ENCODE measurements at regions not wholly inside any gene's neighbourhood (a gene's known extent, or its start where the extent isn't known, plus 50 kb on each side); places are given as distances from the start of the nearest gene placed in this dataset.

GRCh38 chr3:16741103-16741758, 136.0 kb upstream of the DAZL start:
- H3K36me3 Mint-ChIP-seq (ENCODE audit: low read depth) = no peaks in the 10 kb centered on the region

GRCh38 chr3:16741890-16742289, 136.7 kb upstream of the DAZL start:
- Mint-ChIP-seq H3K36me3 (ENCODE audit: low read depth) (no peaks in the 10 kb centered on the region), H3K9me3 (ENCODE audit: low read depth) (peaks cover 3% of the 10 kb centered on the region), H3K4me1 (peaks cover 12% of the 10 kb centered on the region), H3K27ac (no peak overlapping the region), H3K4me3 (no peak overlapping the region), H3K27me3 (peaks cover 2% of the 10 kb centered on the region)
- CTCF ChIA-PET = interaction anchor here (0.6 kb wide), 1 partner anchor 1719 kb away, joined by 3 read pairs; no protein-coding TSS in a partner anchor
- POLR2A ChIA-PET = interaction anchor here (0.6 kb wide), 1 partner anchor 8 kb away, joined by 3 read pairs; no protein-coding TSS in a partner anchor
- DNase-seq (peak; percentile 63), ATAC-seq (peak; percentile 84)
- intact Hi-C loops (cut with DNase I, micrococcal nuclease) = loop anchor here (2.0 to 5.0 kb wide), 4 partner anchors 49 to 410 kb away; no protein-coding TSS in a partner anchor

More at GRCh38 chr3:16741103-16741758, 136.0 kb upstream of the DAZL start:
- H3K27me3 Mint-ChIP-seq = peaks cover 2% of the 10 kb centered on the region
- CTCF ChIA-PET = interaction anchor here (1.1 kb wide), 1 partner anchor 141 kb away, joined by 3 read pairs; no protein-coding TSS in a partner anchor
- H3K9me3 Mint-ChIP-seq (ENCODE audit: low read depth) = peaks cover 3% of the 10 kb centered on the region
- peak; percentile 79 for ATAC-seq
- POLR2A ChIA-PET = interaction anchor here (0.6 kb wide), 1 partner anchor 8 kb away, joined by 3 read pairs; no protein-coding TSS in a partner anchor
- intact Hi-C loops (cut with DNase I, micrococcal nuclease) = loop anchor here (5.0 kb wide), 3 partner anchors 144 to 411 kb away; no protein-coding TSS in a partner anchor
- H3K4me3 Mint-ChIP-seq = no peak overlapping the region
- H3K27ac Mint-ChIP-seq = no peak overlapping the region
- H3K4me1 Mint-ChIP-seq = peaks cover 12% of the 10 kb centered on the region
- peak; percentile 65 for DNase-seq

GRCh38 chr3:16743276-16743675, 138.1 kb upstream of the DAZL start:
- peaks cover 3% of the 10 kb centered on the region for H3K9me3 Mint-ChIP-seq (ENCODE audit: low read depth)
- H3K27me3 Mint-ChIP-seq = peaks cover 2% of the 10 kb centered on the region
- no peaks in the 10 kb centered on the region for H3K36me3 Mint-ChIP-seq (ENCODE audit: low read depth)
- H3K4me1 Mint-ChIP-seq = peaks cover 12% of the 10 kb centered on the region
- POLR2A ChIA-PET = no interaction called here
- no peak overlapping the region for H3K27ac Mint-ChIP-seq
- ATAC-seq (no peak), DNase-seq (no peak)
- intact Hi-C loops (cut with DNase I, micrococcal nuclease) = loop anchor here (2.0 to 5.0 kb wide), 4 partner anchors 48 to 409 kb away; no protein-coding TSS in a partner anchor
- H3K4me3 Mint-ChIP-seq = no peak overlapping the region
- CTCF ChIA-PET = no interaction called here

DNA sequence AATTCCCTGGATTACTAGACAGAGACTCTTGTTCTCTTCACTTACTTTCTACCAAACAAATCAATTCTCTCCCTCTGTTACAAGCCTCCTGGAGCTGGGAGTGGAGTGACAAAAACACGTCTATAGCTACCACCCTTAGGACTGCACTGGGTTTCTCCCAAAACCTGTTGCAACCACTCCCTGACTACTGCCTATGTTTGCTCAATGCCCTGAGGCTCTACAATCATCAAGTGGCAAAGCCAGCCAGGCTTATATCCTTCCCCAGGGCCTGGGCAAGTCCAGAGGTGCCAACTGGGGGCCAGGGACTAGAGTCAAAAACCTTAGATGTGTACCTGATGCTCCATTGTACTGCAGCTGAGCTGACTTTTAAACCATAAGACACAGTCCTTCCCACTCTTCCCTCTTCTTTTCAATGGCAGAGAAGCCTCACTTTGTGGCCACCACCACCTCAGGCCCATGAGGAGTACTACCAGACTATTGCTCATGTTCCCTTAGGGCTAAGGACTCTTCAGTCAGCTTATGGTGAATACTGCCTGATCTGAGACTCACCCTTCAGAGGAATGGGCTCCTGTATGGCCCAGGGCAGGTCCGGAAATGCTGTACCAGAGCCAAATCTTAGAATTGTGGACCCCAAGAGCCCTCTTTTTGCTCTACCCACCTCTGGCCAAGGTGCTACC, 125.4 kb upstream of the PLCL2 start:
- intact Hi-C loops (cut with DNase I, micrococcal nuclease) = no loop called here
- ChIA-PET CTCF (no interaction called here), POLR2A (no interaction called here)
- no peaks in the 10 kb centered on the region for H3K27me3 Mint-ChIP-seq
- DNase-seq (no peak), ATAC-seq (no peak)
- H3K36me3 Mint-ChIP-seq (ENCODE audit: low read depth) = no peaks in the 10 kb centered on the region
- H3K27ac Mint-ChIP-seq = no peak overlapping the region
- peaks cover 2% of the 10 kb centered on the region for H3K9me3 Mint-ChIP-seq (ENCODE audit: low read depth)
- H3K4me3 Mint-ChIP-seq = no peak overlapping the region
- no peaks in the 10 kb centered on the region for H3K4me1 Mint-ChIP-seq

DNA sequence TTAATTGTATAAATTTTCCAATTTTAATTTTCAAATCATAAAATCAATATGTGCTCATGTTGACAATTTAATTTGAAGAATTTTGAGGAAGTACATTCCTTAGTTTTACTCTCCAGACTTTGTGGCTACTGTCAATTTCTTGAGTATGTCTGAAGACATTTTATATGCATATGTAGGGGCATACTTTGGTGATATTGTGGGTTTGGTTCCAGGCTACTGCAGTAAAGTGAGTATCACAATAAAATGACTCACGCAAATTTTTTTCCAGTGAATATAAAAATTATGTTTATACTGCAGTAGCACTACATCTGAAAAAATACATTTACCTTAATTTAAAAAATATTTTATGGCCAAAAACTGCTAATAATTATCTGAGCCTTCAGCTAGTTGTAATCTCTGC, 123.2 kb upstream of the PLCL2 start:
- DNase-seq = no peak
- H3K36me3 Mint-ChIP-seq (ENCODE audit: low read depth) = no peaks in the 10 kb centered on the region
- no peaks in the 10 kb centered on the region for H3K27me3 Mint-ChIP-seq
- no peaks in the 10 kb centered on the region for H3K4me1 Mint-ChIP-seq
- CTCF ChIA-PET = no interaction called here
- ATAC-seq = no peak
- POLR2A ChIA-PET = no interaction called here
- no peak overlapping the region for H3K4me3 Mint-ChIP-seq
- peaks cover 2% of the 10 kb centered on the region for H3K9me3 Mint-ChIP-seq (ENCODE audit: low read depth)
- intact Hi-C loops (cut with DNase I, micrococcal nuclease) = no loop called here
- H3K27ac Mint-ChIP-seq = no peak overlapping the region

DNA sequence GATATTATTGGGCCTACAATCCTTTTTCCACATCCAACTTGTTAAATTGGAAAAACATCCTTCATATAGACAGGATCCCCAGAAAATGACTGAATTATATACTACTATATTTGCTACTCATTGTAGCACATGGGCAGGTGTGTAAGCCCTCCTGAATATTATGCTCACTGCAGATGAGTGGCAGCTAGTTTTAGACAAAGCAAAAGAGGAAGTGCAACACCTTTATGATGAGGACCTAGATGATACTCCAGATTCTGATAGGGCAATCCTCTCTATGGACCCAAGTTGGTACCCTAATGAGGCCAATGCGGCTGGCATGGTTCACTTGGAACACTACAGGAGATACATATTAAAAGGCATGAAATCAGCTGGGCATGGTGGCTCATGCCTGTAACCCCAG, 119.1 kb upstream of the PLCL2 start:
- ATAC-seq (no peak), DNase-seq (no peak)
- Mint-ChIP-seq H3K9me3 (ENCODE audit: low read depth) (no peaks in the 10 kb centered on the region), H3K27ac (no peak overlapping the region), H3K27me3 (no peaks in the 10 kb centered on the region), H3K4me3 (no peak overlapping the region), H3K4me1 (no peaks in the 10 kb centered on the region), H3K36me3 (ENCODE audit: low read depth) (no peaks in the 10 kb centered on the region)
- CTCF ChIA-PET = interaction anchor here (0.6 kb wide), 1 partner anchor 46 kb away, joined by 3 read pairs; no protein-coding TSS in a partner anchor
- intact Hi-C loops (cut with DNase I, micrococcal nuclease) = no loop called here
- POLR2A ChIA-PET = no interaction called here

DNA sequence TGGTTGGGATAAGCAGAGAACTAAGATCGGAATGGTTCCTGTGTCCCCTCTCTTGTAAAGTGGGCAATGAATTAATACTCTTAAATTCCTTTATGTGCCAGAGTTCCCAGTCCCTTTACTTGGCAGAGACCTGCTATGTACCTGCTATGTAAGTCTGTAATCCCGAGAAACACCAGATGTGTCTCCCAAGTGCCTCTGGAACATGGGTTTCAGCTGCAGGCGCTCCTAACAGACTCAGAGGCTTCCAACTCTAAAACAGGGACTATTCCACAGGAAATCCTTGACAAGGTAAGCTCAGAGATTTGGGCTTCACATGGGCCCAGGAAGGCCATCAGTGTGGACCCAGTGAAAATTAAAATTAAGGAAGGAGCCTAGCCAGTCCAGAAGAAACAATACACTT, 117.7 kb upstream of the PLCL2 start:
- H3K4me3 Mint-ChIP-seq = no peak overlapping the region
- H3K4me1 Mint-ChIP-seq = no peaks in the 10 kb centered on the region

GRCh38 chr3:16768014-16768413, 116.7 kb upstream of the PLCL2 start:
- CTCF ChIA-PET = interaction anchor here (1.7 kb wide), 1 partner anchor 49 kb away, joined by 3 read pairs; no protein-coding TSS in a partner anchor
- DNase-seq (no peak), ATAC-seq (no peak)
- no peak overlapping the region for H3K27ac Mint-ChIP-seq
- H3K4me1 Mint-ChIP-seq = peaks cover under 1% of the 10 kb centered on the region
- no peak overlapping the region for H3K4me3 Mint-ChIP-seq
- no peaks in the 10 kb centered on the region for H3K9me3 Mint-ChIP-seq (ENCODE audit: low read depth)
- intact Hi-C loops (cut with DNase I, micrococcal nuclease) = no loop called here
- H3K36me3 Mint-ChIP-seq (ENCODE audit: low read depth) = no peaks in the 10 kb centered on the region
- no peaks in the 10 kb centered on the region for H3K27me3 Mint-ChIP-seq
- POLR2A ChIA-PET = no interaction called here

More for the DNA sequence above, 117.7 kb upstream of the PLCL2 start:
- intact Hi-C loops (cut with DNase I, micrococcal nuclease) = no loop called here
- no peak for DNase-seq
- ATAC-seq = no peak
- no peak overlapping the region for H3K27ac Mint-ChIP-seq
- POLR2A ChIA-PET = no interaction called here
- no peaks in the 10 kb centered on the region for H3K36me3 Mint-ChIP-seq (ENCODE audit: low read depth)
- H3K9me3 Mint-ChIP-seq (ENCODE audit: low read depth) = no peaks in the 10 kb centered on the region
- H3K27me3 Mint-ChIP-seq = no peaks in the 10 kb centered on the region
- CTCF ChIA-PET = interaction anchor here (1.7 kb wide), 1 partner anchor 48 kb away, joined by 3 read pairs; no protein-coding TSS in a partner anchor

DNA sequence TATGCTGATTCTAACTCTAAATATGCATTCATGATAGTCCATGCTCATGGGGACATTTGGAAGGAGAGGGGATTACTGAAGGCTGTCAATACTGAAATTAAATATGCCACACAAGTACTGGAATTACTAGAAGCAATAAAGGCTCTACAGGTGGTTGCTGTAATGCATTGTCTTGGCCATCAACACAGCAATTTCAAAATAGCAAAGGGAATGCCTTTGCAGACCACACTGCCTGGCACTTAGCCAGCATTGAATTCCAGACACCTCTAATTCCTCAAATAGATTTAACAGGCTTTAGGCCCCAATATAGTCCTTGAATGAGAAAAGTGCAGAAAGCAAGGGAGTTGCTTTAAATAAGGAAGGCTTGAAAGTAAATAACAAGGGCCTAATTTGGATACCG, 115.8 kb upstream of the PLCL2 start:
- Mint-ChIP-seq H3K4me3 (no peak overlapping the region), H3K9me3 (ENCODE audit: low read depth) (no peaks in the 10 kb centered on the region), H3K27ac (no peak overlapping the region), H3K4me1 (peaks cover 4% of the 10 kb centered on the region), H3K27me3 (no peaks in the 10 kb centered on the region), H3K36me3 (ENCODE audit: low read depth) (no peaks in the 10 kb centered on the region)
- ATAC-seq = no peak
- no peak for DNase-seq
- ChIA-PET POLR2A (no interaction called here), CTCF (interaction anchor here (0.7 kb wide), 1 partner anchor 1042 kb away, joined by 3 read pairs; no protein-coding TSS in a partner anchor)
- intact Hi-C loops (cut with DNase I, micrococcal nuclease) = no loop called here

DNA sequence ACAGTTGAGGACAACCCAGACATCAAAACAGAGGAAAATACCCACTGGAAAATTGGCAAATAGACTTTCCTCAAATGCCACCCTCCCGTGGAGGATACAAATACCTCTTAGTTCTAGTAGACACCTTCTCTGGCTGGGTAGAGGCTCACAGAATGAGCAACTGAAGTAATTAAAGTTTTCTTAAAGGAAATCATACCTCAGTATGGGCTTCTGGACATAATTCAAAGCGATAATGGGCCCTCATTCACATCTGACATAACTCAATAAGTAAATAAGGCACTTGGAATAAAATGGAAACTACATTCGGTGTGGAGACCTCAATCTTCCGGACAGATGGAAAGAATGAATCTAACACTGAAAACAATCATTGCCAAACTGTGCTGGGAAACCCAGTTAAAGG, 115.2 kb upstream of the PLCL2 start:
- no peaks in the 10 kb centered on the region for H3K9me3 Mint-ChIP-seq (ENCODE audit: low read depth)
- ChIA-PET CTCF (no interaction called here), POLR2A (no interaction called here)
- H3K27me3 Mint-ChIP-seq = no peaks in the 10 kb centered on the region
- DNase-seq (no peak), ATAC-seq (no peak)
- H3K4me3 Mint-ChIP-seq = no peak overlapping the region
- no peaks in the 10 kb centered on the region for H3K36me3 Mint-ChIP-seq (ENCODE audit: low read depth)
- no peak overlapping the region for H3K27ac Mint-ChIP-seq
- intact Hi-C loops (cut with DNase I, micrococcal nuclease) = no loop called here
- H3K4me1 Mint-ChIP-seq = peaks cover 6% of the 10 kb centered on the region

GRCh38 chr3:16770021-16770420, 114.7 kb upstream of the PLCL2 start:
- Mint-ChIP-seq H3K27me3 (peaks cover 3% of the 10 kb centered on the region), H3K27ac (no peak overlapping the region), H3K4me1 (peaks cover 10% of the 10 kb centered on the region), H3K4me3 (no peak overlapping the region), H3K9me3 (ENCODE audit: low read depth) (no peaks in the 10 kb centered on the region), H3K36me3 (ENCODE audit: low read depth) (no peaks in the 10 kb centered on the region)
- DNase-seq (no peak), ATAC-seq (no peak)
- CTCF ChIA-PET = no interaction called here
- intact Hi-C loops (cut with DNase I, micrococcal nuclease) = no loop called here
- POLR2A ChIA-PET = no interaction called here

- peaks cover 10% of the 10 kb centered on the region for H3K4me1 Mint-ChIP-seq
- ChIA-PET CTCF (no interaction called here), POLR2A (no interaction called here)
- ATAC-seq (no peak), DNase-seq (no peak)
- H3K27me3 Mint-ChIP-seq = peaks cover 6% of the 10 kb centered on the region
- H3K4me3 Mint-ChIP-seq = no peak overlapping the region
- no peaks in the 10 kb centered on the region for H3K36me3 Mint-ChIP-seq (ENCODE audit: low read depth)
- intact Hi-C loops (cut with DNase I, micrococcal nuclease) = no loop called here
- H3K27ac Mint-ChIP-seq = no peak overlapping the region
- no peaks in the 10 kb centered on the region for H3K9me3 Mint-ChIP-seq (ENCODE audit: low read depth)
Observed at GRCh38 chr3:16770792-16771191, 114.0 kb upstream of the PLCL2 start.

Data from activated CD4-positive, alpha-beta T cell treated with anti-CD3 and anti-CD28 coated beads for 36 hours (primary cell).